ENCODE measurements at regions not wholly inside any gene's neighbourhood (a gene's known extent, or its start where the extent isn't known, plus 50 kb on each side); places are given as distances from the start of the nearest gene placed in this dataset.
A peak's percentile ranks its signal among the peaks of the same experiment; 100 is the strongest.

DNA sequence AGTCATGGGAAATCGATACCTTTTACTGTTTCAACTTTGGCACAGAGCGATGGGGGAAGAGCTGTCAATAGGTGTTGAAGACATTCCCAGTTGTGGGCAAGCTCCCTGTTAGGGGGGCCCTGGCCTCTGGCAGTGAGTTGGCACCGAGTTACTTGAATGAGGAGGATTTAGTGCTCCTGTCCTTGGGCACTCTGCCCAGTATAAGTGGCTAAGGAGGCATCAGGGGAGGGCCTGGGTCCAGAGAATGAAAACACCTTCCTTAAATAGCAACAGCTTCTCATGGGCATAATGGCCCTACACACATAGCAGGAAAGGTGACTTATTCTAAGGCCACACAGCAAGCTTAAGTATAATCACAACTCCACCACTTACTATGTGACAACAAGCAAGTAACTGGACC is 664.4 kb downstream of the PTPRU start:
- 66 to 76% methylated on average over 3 of the region's 3 CpGs for WGBS, 2 donors
- ATAC-seq (ENCODE audit: insufficient read depth, low FRiP score), result no peak
- H3K4me1 ChIP-seq (ENCODE audit: control insufficient read depth in 5 of 5, insufficient read depth in 5 of 5, low read length in 5 of 5), result peaks cover 0 to 5% (median 0%) of the 10 kb centered on the region in 5 donors
- peaks cover 0 to 4% (median 0%) of the 10 kb centered on the region in 4 donors for H3K9me3 ChIP-seq (ENCODE audit: control insufficient read depth in 4 of 4, insufficient read depth in 3 of 4, low read length in 3 of 4)
- no peak overlapping the region for H3K4me3 ChIP-seq
- H3K36me3 ChIP-seq (ENCODE audit: control insufficient read depth in 4 of 4, insufficient read depth in 4 of 4, low read length in 4 of 4), result no peaks in the 10 kb centered on the region
- H3K27me3 ChIP-seq (ENCODE audit: control insufficient read depth in 3 of 3, insufficient read depth in 3 of 3, low read length in 2 of 3), result peaks cover 0 to 6% (median 5%) of the 10 kb centered on the region in 3 donors
- no peak for DNase-seq
- no peak overlapping the region for H3K9ac ChIP-seq (ENCODE audit: insufficient read depth in 1 of 2, low read length in 2 of 2)
- peak overlapping the region in 1 of 2 donors; percentile 36 for H3K27ac ChIP-seq (ENCODE audit: low read depth in 1 of 2, low read length in 1 of 2)
- TF ChIP-seq, protein P1, sequence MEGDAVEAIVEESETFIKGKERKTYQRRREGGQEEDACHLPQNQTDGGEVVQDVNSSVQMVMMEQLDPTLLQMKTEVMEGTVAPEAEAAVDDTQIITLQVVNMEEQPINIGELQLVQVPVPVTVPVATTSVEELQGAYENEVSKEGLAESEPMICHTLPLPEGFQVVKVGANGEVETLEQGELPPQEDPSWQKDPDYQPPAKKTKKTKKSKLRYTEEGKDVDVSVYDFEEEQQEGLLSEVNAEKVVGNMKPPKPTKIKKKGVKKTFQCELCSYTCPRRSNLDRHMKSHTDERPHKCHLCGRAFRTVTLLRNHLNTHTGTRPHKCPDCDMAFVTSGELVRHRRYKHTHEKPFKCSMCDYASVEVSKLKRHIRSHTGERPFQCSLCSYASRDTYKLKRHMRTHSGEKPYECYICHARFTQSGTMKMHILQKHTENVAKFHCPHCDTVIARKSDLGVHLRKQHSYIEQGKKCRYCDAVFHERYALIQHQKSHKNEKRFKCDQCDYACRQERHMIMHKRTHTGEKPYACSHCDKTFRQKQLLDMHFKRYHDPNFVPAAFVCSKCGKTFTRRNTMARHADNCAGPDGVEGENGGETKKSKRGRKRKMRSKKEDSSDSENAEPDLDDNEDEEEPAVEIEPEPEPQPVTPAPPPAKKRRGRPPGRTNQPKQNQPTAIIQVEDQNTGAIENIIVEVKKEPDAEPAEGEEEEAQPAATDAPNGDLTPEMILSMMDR (IDR thresholded peaks at IDR 0.05; ENCODE audit: control extremely low read depth, extremely low read depth), result no peak

DNA sequence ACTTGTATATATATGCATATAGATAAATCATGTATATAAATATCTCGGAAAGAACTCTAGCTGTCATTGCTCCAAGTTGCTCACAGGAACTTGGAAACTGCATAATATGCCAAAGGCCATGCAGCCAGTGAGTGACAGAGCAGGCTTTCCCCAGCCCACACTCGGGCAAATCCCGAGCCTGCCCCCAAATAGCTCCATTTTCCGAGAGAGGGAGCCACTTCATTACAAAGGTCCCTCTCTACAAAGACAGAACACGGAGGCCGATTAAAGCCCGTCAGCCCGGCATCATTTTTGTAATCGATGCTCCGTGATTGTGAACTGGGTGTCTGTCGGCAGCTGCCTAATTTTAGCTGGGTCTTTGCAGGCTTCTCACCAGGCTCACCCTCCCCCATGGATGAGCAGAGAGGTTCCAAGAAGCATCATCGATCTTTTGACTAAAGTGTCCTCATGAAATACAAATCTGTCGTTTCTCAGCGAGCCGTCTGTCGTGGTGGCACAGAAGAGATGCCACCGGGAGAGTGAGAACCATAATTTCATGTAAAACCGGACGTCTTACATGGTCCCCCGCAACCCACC is 663.9 kb downstream of the PTPRU start:
- Histone ChIP-seq H3K4me3 (no peak overlapping the region), H3K27ac (ENCODE audit: low read depth in 1 of 2, low read length in 1 of 2) (peak overlapping the region in 1 of 2 donors; percentile 36), H3K36me3 (ENCODE audit: control insufficient read depth in 4 of 4, insufficient read depth in 4 of 4, low read length in 4 of 4) (no peaks in the 10 kb centered on the region), H3K9ac (ENCODE audit: insufficient read depth in 1 of 2, low read length in 2 of 2) (no peak overlapping the region), H3K9me3 (ENCODE audit: control insufficient read depth in 4 of 4, insufficient read depth in 3 of 4, low read length in 3 of 4) (peaks cover 0 to 4% (median 0%) of the 10 kb centered on the region in 4 donors), H3K27me3 (ENCODE audit: control insufficient read depth in 3 of 3, insufficient read depth in 3 of 3, low read length in 2 of 3) (peaks cover 0 to 6% (median 5%) of the 10 kb centered on the region in 3 donors), H3K4me1 (ENCODE audit: control insufficient read depth in 5 of 5, insufficient read depth in 5 of 5, low read length in 5 of 5) (peaks cover 0 to 5% (median 0%) of the 10 kb centered on the region in 5 donors)
- DNase-seq (no peak), ATAC-seq (ENCODE audit: insufficient read depth, low FRiP score) (no peak)
- TF ChIP-seq, protein P1 (IDR thresholded peaks at IDR 0.05; ENCODE audit: control extremely low read depth, extremely low read depth), result no peak
- 72 to 74% methylated on average over 20 of the region's 20 CpGs for WGBS, 2 donors

DNA sequence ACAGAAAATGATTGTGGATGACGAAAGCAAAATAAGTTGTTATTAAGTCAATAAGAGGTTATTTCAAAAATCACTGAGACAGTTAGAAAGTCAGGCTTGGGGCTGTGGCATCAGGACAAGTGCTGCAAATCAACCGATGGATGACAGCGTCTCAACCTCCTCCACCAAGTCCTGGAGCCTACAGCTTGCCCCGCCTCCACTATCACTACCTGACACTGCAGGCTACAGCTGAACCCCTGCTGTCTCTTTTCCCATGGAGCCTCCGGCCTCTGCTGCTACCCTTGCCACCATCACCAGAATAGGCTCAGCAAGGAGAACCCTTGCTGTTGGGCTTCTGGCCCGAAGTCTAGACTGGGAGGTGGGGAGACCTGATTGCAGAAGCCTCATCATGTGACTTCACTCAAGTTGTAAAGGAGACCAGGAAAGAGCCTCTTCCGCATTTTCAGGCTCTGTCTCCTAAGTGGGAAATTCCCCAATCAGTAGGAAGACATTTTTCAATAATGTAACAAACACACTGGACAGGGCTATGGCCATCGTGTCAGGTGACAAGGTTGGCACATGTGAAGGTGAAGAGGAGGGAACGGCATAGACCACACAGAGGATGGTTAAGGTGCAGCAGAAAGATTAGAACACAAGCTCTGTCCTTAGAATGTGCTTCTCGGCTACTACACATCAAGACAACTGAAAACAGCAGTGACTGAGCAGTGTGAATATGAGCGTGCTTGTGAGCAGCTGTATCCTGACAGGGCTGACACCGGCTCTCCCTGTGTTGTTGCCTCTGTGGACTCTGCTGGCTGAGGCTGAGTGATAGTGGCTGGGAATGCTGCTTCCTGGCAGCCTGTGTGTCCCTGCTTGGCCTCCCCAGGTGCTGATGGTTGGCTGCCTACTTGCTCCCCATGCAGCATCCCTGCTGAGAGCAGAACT is 660.7 kb downstream of the PTPRU start:
- Histone ChIP-seq H3K36me3 (ENCODE audit: control insufficient read depth in 4 of 4, insufficient read depth in 4 of 4, low read length in 4 of 4) (no peaks in the 10 kb centered on the region), H3K27me3 (ENCODE audit: control insufficient read depth in 3 of 3, insufficient read depth in 3 of 3, low read length in 2 of 3) (peaks cover 0 to 6% (median 5%) of the 10 kb centered on the region in 3 donors), H3K27ac (ENCODE audit: low read depth in 1 of 2, low read length in 1 of 2) (no peak overlapping the region), H3K9me3 (ENCODE audit: control insufficient read depth in 4 of 4, insufficient read depth in 3 of 4, low read length in 3 of 4) (peaks cover 0 to 2% (median 0%) of the 10 kb centered on the region in 4 donors), H3K9ac (ENCODE audit: insufficient read depth in 1 of 2, low read length in 2 of 2) (no peak overlapping the region), H3K4me3 (no peak overlapping the region), H3K4me1 (ENCODE audit: control insufficient read depth in 5 of 5, insufficient read depth in 5 of 5, low read length in 5 of 5) (peaks cover 0 to 5% (median 0%) of the 10 kb centered on the region in 5 donors)
- WGBS, 2 donors, result 40 to 42% methylated on average over 12 of the region's 12 CpGs
- TF ChIP-seq, protein P1 (IDR thresholded peaks at IDR 0.05; ENCODE audit: control extremely low read depth, extremely low read depth), result no peak
- ATAC-seq (ENCODE audit: insufficient read depth, low FRiP score), result no peak
- DNase-seq, result no peak
